SK-MEL-5 (cell line): ENCODE measurements at regions not wholly inside any gene's neighbourhood (a gene's known extent, or its start where the extent isn't known, plus 50 kb on each side); places are given as distances from the start of the nearest gene placed in this dataset.

Experiments used
- DNase-seq: peaks from one replicate; pipeline ENCODE4 v3.0.0-alpha.2; 2016; ENCODE audit warnings: low read depth, low spot score
- in situ Hi-C: cut with HindIII; loops from 2 replicates; pipeline ENCODE4 v1.10.0; 2016; ENCODE audit warnings: low sequenced_read_pairs, high pct_unique_total_duplicates, low pct_unique_long_range_greater_than_20kb

DNA sequence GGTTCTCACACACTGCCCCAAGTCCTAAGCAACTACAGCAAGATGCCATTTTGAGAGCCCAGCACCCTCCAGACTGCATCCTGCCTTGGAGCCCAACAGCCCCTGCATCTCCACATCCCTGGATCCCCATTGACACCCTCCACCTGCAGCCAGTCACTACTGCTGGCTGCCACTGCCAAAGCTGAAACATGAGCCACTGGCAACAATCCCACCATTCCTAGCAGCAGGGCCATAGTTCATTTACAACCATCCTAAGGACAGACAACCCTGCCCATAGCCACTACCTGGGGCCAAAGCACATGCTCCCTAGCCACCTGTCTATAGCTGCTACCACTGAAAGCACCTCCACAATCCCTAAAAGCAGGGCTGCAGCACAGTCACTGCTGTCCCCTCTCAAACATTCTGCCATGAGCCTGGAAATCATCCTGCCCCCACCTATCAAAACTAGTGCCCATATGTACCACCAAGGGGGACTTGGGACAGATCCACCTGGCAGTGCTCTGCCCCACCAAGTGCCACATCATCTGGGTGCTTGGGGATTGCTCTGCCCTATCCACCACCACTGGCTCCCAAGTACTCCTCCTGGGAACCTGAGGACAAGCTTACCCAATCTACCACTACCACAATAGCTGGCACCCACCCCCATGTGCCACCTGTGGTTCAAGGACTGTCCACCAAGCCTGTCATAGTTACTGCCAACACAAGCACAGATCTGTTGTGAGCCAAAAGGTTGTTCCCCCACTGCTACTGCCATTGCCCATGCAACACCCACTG, 138.8 kb upstream of the SOX6 start:
- DNase-seq: no peak
- in situ Hi-C loops: no loop called here

- no peak for DNase-seq
These were observed 128.1 kb upstream of the SOX6 start for GRCh38 chr11:16484434-16484833.

DNA sequence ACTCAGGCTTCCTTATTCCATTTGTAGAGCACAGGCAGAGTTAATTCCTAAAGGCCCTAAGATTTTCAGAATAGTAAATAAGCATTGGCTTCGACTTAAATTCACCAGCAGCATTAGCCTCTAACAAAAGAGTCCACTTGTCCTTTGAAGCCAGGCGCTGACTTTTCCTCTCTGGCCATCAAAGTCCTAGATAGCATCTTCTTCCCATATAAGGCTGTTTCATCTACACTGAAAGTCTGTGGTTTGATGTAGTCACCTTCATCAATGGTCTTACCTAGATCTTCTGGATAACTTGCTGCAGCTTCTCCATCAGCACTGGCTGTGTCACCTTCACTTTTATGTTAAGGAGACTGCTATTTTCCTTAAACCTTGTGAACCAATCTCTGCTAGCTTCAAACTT, 118.3 kb upstream of the SOX6 start:
- in situ Hi-C loops: no loop called here
- DNase-seq: no peak

More at GRCh38 chr11:16484434-16484833, 128.1 kb upstream of the SOX6 start:
- in situ Hi-C loops: no loop called here

DNA sequence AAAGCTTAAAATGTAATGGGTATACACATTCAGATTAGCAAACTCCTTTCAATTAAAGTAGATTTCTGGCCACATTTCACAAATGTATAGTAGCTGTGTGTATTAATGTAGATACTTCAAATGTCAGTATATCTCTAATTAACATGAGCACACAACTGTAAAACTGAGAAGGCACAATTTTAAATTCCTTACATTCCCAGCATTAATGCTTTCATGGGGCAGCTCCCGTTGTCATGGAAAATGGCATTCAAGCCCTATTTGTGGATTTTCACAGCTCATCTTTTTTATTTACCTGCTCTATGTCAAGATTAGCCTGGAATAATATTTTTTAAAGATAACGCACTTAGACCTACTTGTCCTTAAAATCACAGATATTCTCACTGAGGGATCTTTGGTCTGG, 113.6 kb upstream of the SOX6 start:
- DNase-seq: no peak
- in situ Hi-C loops: no loop called here

- in situ Hi-C loops: no loop called here
- DNase-seq: no peak
These were observed 112.5 kb upstream of the SOX6 start for GRCh38 chr11:16468735-16469453.

GRCh38 chr11:16460508-16460907, 104.2 kb upstream of the SOX6 start:
- in situ Hi-C loops: no loop called here
- DNase-seq: no peak

- in situ Hi-C loops: no loop called here
- peak; percentile 41 for DNase-seq
These were observed 100.0 kb upstream of the SOX6 start for GRCh38 chr11:16456366-16456765.

DNA sequence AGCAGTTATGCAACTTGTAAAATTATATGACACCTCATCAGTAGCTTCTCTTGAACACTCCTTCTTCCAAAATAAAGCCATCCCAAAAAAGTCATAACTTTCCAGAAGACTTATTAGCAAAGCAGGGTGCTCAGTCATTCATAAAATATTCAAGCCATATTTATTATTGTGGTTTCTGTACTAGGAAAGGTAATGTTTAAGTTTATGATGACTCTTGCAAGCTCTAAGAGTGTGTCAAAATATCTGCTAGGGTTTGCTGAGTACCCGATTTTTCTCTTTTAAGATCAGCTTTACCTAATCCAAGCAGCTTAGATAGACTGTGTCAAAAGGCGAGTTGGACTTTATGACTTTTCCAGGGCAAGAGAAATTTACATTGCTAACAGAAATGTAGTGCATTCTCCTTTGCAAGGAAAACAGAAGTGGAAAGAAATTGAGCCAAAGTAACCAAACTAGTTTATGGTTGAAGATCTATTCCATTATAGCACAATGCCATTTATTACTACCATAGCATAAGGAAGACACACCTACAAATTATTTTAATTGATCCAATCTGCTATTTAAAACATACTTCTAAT, 98.0 kb upstream of the SOX6 start:
- DNase-seq: no peak
- in situ Hi-C loops: no loop called here

DNA sequence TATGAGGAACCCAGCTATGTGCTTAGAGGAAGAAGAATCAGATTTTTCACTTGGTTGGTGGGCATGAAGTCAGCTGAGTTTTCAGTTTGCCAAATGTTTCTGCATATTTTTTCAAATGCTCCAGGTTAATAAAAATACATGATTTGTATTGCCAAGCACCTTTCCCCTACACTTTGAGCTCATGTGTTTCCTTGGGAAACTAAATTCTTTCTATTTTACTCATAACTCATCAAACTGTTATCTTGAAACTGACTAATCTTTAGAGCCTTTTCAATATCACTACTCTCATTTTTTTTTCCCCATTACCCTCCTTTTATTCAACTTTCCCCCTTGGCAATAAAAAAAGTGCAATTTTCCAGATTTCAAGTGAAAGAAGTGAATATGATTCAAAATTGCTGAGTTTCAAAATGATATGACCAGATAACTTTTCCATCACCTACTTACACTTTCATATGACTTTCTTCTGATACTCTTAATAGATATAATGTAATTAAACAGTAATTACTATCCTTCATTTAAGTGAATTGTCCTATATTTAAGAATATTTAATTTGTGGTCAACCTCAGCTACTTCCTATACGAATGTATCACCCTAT, 91.9 kb upstream of the SOX6 start:
- DNase-seq: no peak
- in situ Hi-C loops: no loop called here

DNA sequence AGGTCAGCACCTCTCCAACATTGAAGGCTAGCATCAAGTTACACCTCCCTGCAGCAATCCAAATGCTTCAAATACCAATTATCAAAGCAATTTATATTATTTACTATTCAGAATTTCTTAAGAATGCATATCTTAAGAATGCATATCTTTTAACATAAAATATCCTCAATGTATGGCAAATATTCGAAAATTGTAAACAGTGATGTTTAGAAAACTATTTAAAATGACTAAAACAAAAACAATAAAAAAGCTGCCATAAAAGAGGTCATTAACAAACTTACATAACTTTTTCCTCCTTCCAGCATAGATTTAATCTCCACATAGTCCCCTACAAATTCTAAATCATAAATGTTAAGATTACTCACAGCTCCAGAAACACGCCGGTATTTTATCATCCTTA, 85.1 kb upstream of the SOX6 start:
- DNase-seq: no peak
- in situ Hi-C loops: no loop called here

- in situ Hi-C loops: no loop called here
These were observed 83.8 kb upstream of the SOX6 start for GRCh38 chr11:16440136-16440535.

DNA sequence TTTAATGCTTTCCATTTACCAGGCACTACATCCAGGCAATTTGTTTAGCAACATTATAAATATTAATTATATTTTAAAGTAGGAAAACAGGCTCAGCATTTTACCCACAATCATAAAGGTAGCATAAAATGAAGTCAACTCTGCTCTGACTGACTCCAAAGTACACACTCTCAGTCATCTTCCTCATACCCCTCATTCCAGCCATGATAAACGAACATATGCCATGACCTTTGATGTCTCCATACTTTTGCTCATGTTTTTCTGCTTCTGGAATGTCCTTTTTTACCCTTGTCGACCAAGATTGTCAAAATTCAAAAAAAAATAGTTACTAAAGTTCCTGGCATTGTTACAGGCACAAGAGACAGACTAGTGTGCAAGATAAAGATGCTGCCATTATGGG, 77.7 kb upstream of the SOX6 start:
- in situ Hi-C loops: no loop called here
- no peak for DNase-seq

More at GRCh38 chr11:16440136-16440535, 83.8 kb upstream of the SOX6 start:
- no peak for DNase-seq

- no peak for DNase-seq
- in situ Hi-C loops: no loop called here
These were observed 74.3 kb upstream of the SOX6 start for GRCh38 chr11:16430674-16431073.

DNA sequence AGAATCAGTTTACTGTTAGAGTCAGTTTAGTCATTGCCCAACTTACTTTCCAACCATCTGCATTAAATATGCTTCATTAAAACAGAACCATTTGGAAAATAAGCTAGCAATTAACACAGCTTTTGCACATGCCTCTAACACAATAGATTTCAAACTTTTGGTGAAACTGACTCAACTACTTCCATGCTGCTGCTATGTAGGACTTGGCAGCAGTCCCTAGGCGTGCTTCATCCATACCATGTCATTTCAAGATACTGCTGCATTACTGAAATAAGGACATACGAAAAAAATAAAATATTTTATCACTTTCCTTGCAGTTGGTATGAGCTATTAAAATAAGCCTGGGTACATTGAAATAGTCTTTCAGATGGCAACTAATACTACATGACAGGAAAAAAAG, 65.5 kb upstream of the SOX6 start:
- in situ Hi-C loops: no loop called here
- DNase-seq: no peak

GRCh38 chr11:16418428-16419097, 62.2 kb upstream of the SOX6 start:
- in situ Hi-C loops: no loop called here
- peak; percentile 79 for DNase-seq

- DNase-seq: no peak
- in situ Hi-C loops: no loop called here
These were observed 56.3 kb upstream of the SOX6 start for GRCh38 chr11:16412525-16413172.

GRCh38 chr11:16410479-16410878, 54.1 kb upstream of the SOX6 start:
- in situ Hi-C loops: no loop called here
- peak; percentile 27 for DNase-seq

DNA sequence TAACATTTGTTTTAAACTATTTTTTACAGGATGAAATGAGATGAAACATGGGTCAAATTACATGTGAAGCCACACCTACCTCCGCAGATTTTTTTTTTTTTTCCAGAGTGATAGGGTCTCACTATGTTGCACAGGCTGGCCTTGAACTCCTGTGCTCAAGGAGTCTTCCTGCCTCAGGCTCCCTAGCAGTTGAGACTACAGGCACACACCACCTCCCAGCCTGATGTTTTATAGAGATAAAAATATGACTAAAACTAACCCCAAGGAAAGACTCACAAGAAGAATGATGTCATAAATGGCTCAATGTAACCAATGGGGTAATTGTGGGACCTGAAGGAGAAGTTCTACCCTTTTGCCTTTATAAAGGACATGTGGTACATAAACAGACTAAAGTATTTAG, 52.3 kb upstream of the SOX6 start:
- in situ Hi-C loops: no loop called here
- DNase-seq: no peak
